HG03280 (cell line): ENCODE measurements at regions not wholly inside any gene's neighbourhood (a gene's known extent, or its start where the extent isn't known, plus 50 kb on each side); places are given as distances from the start of the nearest gene placed in this dataset.
"Not testable (repeated sequence)": the region's sequence is repeated elsewhere in the genome, so short reads cannot be mapped to it uniquely, and the experiment has no call there.

Source experiments
- ATAC-seq: cut with Tn5 transposase; IDR thresholded peaks from one replicate; pipeline ENCODE4 v1.9.1; 2021; ENCODE audit warnings: mild to moderate bottlenecking, moderate library complexity; ENCODE audit not compliant: unreplicated experiment

DNA sequence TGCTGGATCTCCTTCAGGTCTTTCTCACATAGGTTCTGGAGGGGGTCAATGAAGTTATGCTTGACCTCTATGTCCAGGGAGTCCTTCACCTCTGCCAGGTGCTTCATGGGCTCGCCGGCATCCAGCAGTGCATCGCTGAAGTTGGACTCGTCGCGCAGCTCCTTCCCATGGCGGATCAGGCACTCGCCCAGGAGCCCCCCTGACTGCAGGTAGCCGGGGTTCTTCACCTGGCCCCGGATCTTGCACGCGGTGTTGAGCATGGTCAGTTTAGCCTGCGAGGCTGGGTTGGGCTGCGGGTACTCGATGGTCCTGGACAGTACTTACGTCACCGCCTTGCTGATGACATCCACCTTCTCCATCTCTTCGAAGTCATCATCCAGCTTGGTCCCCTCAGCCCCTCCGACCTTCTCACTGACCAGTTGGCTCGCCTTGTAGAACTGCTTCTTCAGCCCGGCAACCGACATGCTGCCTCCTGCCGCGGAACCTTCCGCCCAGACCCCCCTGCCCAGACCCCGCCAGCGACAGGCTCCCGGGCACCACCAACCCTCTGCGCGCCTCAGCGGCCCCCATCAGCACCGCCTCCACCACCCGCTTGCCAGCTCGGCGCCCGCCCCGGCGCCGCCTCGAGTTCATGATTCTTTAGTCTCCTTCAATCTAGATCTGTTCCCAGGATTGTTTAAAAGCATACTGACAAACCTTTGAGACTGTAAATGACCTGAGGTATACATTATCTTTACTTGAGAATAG, 99.8 kb downstream of the KPNA2 start:
- no peak for ATAC-seq

DNA sequence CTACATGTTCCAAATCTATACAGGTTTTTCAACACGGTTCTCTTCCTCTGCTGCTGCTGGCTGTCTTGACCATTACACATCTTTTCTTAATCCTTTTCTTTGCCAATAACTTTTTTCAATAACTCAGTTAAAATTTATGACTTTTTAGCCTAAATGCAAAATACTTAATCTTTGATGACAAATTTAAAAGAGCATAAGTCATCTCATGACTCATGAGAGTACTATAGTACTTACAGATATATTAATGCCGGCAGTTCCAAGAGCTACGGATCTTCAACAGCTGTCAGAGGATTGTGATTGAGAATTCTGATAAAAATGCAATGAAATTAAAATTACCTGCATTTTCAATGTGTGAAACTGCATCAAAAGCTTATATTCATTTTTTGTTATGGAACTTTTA, 105.5 kb downstream of the KPNA2 start:
- no peak for ATAC-seq

DNA sequence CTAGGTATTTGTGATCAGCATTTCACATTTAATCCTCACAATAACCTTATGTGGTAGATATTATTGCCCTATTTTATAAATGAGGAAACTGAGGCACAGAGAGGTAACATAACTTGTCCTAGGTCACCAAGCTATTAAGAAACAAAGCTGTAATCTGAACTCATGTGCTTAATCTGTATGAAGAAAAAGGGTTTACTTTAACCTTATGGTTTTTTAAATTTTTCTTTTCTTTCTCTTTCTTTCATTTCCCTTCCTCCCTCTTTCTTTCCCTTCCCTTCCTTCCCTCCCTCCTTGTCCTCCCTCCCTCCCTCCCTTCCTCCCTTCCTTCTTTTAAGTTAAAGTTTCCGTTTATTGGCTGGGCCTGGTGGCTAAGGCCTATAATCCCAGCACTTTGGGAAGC, 105.2 kb upstream of the AMZ2 start:
- ATAC-seq = no peak

DNA sequence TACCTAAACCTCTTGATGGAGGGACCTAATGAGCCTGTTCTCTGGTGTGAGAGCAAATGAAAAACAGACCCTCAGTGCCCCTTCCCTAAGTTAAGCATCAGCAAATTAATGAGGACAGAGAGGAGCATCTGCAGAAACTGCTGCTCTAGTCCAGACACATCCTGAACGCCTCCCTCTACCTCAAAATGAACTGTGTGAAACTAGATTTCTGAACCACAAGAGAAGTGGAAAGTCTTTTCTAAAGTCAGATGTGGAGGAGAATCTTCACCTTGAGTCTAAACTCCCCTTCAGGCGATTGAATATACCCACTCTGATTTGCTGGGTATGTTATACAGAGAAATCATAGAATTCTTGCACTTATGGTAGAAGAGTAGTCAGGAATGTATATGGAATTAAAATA, 104.4 kb upstream of the AMZ2 start:
- no peak for ATAC-seq

DNA sequence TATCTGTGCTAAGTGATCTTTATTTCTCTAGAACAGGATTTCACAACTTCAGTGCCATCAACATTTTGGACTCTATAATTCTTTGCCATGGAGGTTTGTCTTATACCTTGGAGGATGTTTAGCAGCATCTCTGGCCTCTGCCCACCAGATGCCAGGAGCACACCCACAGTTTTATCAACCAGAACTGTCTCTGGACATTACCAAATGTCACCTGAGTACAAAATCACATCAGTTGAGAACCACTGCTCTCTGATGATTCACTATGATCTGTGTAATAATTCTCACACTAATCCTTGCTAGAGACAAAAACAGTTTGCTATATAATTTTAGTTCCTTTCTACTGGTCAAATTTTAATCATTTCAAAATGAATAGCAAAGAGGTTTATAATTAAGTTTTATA, 102.8 kb upstream of the AMZ2 start:
- no peak for ATAC-seq

DNA sequence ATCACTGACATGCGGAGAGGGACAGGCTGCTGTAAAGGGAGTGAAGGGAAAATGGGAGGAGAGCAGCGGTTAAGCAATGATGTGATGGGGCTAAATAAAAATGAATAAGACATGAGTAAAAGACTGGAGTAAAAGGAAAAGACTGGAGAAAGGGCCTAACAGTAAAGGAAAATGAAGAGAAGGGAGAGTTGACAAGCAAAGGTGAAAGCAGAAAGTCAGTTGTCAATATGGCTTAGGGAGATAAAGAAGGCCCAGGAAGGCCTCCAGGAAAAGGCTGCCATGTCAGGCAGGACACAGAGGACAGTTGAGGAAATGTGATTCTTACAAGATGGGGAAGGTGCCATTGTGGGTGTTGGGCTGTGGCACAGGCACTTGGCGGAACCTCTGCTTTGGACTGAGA, 98.9 kb upstream of the AMZ2 start:
- no peak for ATAC-seq

DNA sequence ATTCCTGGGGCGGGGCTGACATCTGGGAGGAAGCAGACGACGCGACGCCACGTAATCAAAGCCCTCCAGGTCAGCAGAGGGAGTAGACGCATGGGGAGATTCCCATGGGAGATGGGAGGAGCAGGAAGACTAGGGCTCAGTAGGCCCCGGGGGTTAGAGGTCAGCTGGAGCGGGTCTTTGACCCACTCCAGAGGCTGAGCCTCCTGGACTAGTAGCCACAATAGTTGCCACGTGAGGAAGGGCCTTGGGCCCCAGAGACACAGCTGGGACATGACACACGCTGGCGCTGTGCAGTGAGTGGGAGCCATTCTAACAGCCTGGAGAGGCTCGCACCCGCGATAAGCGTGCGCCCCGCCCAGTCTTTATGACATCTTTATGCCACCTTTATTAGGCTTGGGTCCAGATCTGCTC, 95.7 kb upstream of the AMZ2 start:
- ATAC-seq = no peak

DNA sequence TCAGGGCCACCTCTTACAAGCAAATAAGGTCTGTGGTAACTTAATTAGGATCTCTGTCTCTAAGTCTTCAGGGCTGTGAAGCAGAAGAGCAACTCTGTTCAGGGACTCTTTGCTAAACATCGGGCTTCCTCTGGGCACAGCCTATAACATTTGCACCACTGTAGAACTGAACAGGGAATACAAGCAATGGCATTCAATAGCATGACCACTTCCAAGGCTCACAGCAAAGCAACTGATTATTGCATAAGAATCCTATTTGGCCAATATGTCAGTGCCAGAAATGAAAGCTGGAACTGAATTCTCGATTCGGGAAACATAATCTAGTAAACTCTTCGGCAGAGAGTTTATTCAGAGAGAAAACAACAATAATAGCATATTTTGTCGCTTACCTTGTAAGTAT, 92.2 kb upstream of the AMZ2 start:
- ATAC-seq = no peak

DNA sequence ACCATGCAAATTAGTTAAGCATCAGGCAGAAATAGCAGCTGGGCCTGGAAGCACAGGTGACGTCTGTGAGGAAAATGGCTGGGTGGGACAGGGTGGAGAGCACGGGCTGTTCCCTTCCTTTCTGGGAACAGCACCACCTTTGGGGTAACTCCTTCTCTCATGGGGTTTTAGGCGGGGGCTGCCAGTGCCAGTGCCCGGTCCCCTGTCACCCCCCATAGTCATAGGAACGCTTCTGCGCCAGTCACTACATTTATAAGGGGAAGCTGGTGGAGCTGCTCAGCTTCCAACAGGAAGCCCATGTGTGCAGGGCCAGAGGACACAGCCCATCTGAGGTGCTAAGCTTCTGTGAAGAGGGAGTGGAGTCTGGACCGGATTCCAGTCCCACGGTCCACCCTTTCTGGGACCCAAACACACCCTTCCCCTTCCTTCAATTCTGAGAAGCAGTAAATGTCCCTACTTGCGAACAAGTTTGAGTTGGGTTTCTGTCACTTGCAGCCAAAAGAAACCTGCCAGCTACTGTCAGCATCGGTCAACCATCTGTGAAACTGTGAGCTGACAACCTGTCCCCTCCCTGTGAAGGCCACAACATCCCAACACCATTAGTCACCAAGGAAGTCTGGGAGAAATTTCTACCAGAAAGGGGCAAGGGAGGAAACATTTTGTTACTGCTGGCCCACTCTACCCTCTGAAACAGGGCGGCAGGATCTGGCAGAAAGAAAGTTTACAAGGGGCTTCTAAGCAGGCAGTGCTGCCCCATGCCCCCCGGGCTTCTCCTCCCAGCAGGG, 86.0 kb upstream of the AMZ2 start:
- no peak for ATAC-seq

DNA sequence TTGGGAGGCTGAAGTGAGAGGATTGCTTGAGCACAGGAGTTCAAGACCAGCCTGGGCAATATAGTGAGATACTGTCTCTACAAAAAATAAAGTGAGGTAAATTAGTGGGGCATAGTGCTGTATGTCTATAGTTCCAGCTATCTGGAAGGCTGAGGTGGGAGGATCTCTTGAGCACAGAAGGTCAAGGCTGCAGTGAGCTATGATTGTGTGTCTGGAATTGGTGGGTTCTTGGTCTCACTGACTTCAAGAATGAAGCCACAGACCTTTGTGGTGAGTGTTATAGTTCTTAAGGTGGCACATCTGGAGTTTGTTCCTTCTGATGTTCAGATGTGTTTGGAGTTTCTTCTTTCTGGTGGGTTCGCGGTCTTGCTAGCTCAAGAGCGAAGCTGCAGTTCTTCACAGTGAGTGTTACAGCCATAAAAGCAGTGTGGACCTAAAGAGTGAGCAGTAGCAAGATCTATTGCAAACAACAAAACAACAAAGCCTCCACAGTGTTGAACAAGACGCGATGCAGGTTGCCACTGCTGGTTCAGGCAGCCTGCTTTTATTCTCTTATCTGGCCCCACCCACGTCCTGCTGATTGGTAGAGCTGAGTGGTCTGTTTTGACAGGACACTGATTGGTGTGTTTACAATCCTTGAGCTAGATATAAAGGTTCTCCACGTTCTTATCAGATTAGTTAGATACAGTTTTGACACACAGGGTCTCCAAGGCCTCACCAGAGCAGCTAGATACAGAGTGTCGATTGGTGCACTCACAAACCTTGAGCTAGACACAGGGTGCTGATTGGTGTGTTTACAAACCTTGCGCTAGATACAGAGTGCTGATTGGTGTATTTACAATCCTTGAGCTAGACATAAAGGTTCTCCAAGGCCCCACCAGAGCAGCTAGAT, 79.3 kb upstream of the AMZ2 start:
- ATAC-seq = not testable (repeated sequence)

DNA sequence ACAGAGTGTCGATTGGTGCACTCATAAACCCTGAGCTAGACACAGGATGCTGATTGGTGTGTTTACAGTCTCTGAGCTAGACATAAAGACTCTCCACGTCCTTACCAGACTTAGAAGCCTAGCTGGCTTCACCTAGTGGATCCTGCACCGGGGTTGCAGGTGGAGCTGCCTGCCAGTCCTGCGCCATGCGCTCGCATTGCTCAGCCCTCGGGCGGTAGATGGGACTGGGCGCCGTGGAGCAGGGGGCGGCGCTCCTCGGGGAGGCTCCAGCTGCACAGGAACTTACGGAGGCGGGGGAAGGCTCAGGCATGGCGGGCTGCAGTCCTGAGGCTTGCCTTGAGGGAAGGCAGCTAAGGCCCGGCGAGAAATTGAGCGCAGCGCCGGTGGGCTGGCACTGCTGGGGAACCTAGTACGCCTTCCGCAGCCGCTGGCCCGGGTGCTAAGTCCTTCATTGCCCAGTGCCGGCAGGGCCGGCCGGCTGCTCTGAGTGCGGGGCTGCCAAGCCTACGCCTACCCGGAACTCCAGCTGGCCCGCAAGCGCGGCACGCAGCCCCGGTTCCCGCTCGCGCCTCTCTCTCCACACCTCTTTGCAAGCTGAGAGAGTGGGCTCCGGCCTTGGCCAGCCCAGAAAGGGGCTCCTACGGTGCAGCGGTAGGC, 78.5 kb upstream of the AMZ2 start:
- not testable (repeated sequence) for ATAC-seq

DNA sequence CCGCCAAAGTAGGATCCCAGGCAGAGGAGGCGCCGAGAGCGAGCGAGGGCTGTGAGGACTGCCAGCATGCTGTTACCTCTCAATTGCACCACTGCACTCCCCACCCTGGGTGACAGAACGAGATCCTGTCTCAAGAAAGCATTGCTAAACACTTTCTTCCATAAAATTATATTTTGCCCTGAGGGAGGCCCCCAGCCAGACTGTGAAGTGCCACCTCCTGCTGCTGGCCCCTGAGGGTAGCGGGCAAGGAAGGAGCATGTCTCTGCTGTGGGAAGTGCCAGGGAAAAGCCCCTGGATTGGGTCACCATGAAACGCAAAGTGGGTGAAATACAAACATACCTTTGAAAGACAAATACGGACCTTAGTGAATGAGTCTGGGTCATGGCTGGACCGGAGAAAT, 78.0 kb upstream of the AMZ2 start:
- ATAC-seq = no peak

DNA sequence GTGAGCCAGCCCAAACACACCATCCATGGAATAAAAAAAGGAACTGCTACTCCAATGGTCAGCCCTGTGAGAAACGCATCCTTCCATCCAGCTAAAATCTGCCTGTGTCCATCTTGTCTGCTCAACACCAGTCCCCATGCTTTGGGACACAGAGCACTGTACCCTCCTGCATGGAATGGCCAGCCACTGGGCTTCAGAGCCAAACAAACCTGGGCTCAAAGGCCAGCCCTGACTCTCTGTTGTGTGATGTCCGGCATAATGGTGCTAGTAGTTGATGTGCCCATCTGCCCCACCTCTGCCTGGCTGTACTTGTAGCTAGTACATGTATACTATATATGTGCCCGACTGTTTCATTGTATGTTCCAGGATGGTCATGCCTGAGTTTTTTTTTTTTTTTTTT, 77.6 kb upstream of the AMZ2 start:
- ATAC-seq = no peak

DNA sequence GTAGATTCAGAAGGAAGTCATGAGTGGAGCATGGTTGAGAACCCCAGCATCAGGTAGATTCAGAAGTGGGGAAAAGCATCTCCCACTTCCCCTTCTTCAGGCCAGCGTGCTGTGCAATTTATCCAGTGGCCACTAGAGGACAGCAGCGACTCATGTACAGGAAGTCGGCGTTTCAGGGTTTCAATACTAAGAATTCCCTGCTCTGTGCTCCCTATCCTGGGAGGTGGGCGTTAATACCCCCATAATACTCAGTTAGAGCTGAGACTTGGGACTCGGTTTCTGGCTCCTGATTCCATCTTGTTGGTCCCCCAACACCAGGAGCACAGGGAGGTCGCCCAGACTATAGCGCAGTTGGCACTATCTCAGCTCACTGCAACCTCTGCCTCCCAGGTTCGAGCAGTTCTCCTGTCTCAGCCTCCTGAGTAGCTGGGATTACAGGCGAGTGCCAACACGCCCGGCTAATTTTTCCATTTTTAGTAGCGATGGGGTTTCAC, 75.3 kb upstream of the AMZ2 start:
- no peak for ATAC-seq

DNA sequence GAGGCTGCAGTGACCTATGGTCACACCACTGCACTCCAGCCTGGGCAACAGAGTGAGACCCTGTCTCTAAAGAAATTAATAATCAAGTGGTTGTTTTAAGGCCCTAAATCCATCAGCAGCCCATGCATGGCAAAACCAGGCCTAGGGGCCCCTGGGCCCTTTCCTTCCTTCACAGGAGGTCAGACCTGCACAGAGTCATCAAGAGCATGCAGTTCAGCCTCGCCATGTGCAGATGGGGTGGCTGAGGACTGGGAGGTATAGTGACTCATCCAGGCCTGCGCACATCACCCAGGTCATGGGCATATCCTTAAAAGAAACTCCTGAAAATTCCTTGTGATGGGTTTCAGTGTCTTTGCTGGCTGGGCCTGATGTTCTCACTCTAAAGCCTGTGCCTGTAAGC, 72.4 kb upstream of the AMZ2 start:
- ATAC-seq = no peak

DNA sequence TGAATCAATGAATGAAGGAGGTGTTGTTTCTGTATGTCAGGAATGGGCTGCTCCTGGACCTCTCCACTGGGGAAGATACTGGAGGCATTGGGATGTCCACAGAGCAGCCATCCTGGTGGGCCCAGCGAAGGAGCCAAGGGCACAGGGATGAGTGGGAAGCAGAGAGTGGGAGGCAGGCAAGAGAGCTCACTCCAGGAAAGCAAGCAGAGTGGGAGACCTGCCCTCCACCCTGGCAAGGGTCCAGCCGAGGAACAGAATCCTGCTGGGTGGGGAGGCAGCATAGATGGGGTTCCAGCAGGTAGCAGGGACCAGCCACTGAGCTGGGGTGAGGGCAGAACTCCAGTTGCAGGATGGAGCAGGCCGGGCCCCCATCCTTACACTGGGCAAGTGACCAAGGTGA, 71.9 kb upstream of the AMZ2 start:
- ATAC-seq = no peak

DNA sequence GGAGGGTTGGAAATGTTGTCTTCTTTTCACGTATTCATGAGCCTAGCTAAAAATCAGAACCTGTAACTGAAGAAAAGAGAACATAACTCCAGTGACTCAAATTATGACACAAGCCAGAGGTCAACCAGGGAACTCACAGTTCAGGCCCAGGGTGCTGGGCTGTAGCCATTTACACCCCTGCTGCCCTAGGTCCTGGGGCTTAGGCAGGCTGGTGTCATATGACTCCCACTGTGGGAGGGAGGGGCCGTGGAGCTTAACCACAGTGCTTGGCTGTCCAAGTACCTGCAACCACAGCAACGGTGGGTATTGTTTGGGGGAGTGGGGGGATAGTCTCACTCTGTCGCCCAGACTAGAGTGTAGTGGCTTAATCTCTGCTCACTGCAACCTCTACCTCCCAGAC, 71.1 kb upstream of the AMZ2 start:
- no peak for ATAC-seq

DNA sequence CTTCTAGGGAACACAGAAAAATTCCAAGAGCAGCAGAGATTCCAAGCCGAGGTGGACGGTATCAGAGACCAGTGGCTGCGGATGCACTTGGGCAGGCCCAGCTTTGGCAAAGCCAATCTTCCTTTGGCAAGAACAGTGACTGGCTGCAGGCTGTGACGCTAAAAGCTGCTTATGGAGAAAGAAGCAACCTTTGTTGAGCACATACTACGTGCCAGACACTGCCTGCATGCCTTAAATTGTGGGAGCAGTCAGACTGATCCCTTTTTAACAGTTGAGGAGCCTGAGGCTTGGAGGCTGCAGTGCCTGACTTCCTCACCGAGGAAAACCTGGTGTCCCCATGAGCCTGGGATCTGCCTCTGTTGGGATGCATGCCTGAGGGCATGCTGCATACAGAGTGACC, 69.0 kb upstream of the AMZ2 start:
- ATAC-seq = no peak

DNA sequence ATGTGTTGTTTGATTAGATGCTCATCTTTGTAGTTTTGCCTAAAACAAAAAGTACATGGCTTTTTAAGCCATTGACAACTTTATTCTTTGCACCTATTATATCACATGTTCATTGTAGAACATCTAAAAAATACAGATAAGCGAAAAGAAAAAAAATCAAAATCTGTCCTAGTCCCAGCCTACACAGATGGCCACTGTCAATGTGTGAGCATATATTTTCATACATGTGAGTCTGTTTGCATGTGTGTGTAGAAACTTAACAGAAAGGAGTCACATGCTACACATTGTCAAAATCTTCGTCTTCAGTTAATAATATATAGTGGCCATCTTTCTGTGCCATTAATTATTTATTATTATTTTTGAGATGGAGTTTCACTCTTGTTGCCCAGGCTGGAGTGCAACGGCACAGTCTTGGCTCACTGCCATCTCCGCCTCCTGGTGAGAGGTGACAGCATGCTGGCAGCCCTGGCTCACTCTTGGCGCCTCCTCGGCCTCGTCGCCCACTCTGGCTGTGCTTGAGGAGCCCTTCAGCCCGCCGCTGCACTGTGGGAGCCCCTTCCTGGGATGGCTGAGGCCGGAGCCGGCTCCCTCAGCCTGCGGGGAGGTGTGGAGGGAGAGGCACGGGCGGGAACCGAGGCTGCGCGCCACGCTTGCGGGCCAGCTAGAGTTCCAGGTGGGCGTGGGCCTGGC, 68.5 kb upstream of the AMZ2 start:
- no peak for ATAC-seq

DNA sequence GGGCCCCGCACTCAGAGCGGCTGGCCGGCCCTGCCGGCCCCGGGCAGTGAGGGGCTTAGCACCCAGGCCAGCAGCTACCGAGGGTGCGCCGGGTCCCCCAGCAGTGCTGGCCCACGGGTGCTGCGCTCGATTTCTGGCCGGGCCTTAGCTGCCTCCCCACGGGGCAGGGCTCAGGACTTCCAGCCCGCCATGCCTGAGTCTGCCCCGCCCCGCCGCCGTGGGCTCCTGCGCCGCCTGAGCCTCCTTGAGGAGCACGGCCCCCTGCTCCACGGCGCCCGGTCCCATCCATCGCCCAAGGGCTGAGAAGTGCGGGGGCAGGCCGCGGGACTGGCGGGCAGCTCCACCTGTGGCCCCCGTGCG, 67.9 kb upstream of the AMZ2 start:
- no peak for ATAC-seq

DNA sequence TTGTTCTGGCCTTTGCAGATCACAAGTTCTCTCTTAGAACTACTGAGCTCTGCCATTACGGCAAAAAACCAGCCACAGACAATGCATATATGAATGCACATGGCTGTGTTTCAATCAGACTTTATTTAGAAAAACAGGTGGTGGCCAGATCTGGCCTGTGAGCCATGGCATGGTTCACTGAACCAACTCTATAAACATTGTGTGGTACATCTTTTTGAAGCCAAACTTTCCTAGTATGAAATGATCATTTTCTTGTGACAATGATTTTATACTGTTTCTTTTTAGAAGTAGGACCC, 65.9 kb upstream of the AMZ2 start:
- no peak for ATAC-seq
